GM21529 (cell line): ENCODE measurements at regions not wholly inside any gene's neighbourhood (a gene's known extent, or its start where the extent isn't known, plus 50 kb on each side); places are given as distances from the start of the nearest gene placed in this dataset.
"Not testable (repeated sequence)": the region's sequence is repeated elsewhere in the genome, so short reads cannot be mapped to it uniquely, and the experiment has no call there.

Experiments used
- ATAC-seq: cut with Tn5 transposase; IDR thresholded peaks from one replicate; pipeline ENCODE4 v1.9.1; 2021; ENCODE audit not compliant: unreplicated experiment

DNA sequence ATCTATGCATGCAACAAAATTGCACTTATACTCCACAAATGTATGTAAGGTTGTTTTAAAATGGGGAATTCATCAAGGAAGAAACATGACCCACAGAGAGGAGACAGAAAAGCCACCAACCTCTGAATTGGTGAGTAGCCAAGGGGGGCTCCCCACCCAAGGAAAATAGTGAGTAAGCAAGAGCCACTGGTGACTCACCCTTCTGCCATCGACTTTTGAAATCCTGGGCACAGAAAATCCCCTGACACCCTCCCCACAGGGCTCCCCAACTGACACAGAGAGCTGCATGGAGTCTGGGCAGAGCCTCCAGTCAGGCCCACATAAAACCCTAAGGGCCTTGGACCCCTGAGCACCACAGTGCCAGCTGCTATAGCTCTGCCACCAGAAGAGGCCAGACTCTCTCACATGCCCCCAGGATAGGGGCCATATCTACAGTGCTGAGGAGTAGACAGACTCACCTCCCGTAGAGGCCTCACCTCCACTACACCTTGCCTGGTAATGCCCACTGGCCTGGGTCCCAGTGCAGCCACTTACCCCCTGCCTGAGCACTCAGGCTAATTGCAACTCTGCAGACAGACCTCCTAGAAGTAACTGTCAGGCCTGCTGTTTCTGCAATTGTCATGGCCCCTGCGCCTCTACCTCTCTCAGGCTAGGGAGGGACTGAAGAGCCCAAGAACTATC, 244.7 kb upstream of the WSB1 start:
- no peak for ATAC-seq

- ATAC-seq = no peak
Measured at GRCh38 chr17:27065588-27065987, 228.3 kb upstream of the WSB1 start.

GRCh38 chr17:27066315-27066714, 227.6 kb upstream of the WSB1 start:
- no peak for ATAC-seq

- ATAC-seq = no peak
Measured at GRCh38 chr17:27069842-27070508, 223.9 kb upstream of the WSB1 start.

DNA sequence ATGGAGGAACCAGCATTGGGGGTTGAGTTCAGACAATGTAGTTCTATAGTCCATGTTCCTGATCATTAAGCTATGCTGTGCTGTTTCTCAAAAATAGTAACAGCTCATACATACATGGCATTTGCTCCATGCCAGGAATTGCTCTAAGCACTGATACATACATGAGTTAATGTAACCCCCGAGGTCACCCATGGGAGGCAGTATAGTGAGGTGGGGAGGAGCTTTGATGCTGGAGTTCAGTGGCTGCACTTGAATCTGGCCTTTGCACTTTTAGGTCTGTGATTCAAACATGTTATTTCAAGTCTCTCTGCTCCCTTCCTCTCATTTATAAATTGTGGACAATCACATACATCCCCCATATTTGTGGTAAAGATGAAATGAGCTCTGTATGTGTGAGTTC, 223.1 kb upstream of the WSB1 start:
- no peak for ATAC-seq

DNA sequence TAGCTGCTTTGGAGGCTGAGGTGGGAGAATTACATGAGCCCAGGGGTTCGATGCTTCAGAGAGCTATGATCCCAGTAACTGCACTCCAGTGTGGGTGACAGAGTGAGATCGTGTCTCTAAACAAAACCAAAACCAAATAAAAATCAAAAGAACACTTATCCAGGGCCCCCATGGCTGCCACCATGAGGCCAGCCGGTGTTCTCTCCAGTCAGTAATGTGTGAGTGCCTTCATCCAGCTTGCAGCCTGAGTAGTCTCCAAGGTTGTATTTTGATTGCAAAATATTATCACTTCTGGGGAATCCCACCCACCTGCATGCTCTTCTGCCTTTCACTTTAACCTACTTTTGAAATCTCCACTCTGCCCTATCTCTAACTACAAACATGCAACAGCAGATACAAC, 221.0 kb upstream of the WSB1 start:
- ATAC-seq = no peak

DNA sequence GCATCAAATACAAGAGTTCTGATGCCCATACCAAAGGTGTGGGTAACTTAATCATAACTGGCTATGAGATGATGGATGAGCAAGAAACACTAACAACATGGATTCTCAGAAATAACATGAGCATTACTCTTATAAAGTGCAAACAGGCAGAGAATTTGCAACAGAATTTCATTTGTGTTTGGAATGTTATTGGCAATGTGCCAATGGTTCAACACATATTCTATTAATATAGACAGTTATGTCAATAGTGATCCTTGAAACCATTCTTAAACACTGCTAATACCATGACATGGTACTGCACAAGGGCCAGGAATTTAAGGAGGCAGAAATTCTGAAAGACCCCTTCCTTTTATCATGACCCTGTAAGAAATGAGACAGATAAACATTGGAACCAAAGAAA, 217.1 kb upstream of the WSB1 start:
- ATAC-seq = no peak

DNA sequence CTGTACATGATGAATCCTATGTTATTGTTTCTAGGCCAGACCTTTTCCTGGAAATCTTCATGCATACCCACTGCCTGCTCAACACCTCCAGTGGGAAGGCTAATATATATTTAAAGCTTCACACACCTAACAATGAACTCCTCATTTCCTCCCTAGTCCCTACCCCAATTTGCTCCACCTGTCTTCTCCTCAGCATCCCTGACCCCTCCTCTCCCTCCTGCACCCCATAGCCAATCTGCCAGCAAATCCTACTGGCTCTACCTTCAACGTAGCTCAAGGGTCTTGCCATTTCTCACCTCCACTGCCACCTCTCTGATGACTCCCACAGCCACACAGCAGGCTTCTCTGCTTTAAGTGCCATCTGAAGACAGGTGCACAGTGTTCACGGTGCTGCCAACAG, 215.6 kb upstream of the WSB1 start:
- ATAC-seq = no peak

DNA sequence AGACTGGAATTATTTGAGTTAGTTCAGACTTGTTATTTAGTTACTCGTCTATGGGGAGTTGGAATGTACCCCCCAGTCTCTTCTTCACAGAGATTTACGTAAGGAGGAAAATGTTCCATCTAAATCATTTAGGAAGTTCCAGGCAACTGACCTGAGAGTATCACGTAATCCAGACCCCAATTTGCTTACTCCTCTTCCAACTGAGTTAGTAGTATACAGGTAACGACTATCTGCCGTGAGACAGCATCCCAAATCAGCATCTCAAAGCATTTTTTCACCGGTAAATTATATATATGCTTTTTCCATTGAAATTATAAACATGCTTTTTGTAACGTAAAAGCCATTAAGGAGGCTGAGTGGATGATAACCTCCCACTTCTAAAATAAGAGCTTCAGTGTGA, 214.3 kb upstream of the WSB1 start:
- no peak for ATAC-seq

GRCh38 chr17:27081002-27081638, 212.8 kb upstream of the WSB1 start:
- ATAC-seq = no peak

GRCh38 chr17:27082023-27082774, 211.7 kb upstream of the WSB1 start:
- no peak for ATAC-seq

DNA sequence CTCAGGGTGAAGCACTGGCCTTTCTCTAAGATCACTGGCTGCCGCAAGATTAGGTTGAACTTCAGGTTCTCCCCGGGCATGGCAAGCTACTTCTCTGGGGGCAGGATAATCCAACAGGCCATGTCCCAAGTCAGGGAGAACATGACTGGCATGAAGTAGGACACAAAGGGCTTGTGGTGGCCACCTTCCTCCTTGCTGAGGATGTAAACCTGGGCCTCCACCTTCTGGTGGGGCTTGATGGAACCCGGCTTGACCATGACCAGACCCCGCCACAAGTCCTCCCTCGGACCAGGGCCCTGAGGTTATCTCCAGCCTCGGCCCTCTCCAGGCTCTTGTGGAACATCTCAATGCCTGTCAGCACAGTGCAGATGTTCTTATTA, 211.1 kb upstream of the WSB1 start:
- ATAC-seq = no peak

DNA sequence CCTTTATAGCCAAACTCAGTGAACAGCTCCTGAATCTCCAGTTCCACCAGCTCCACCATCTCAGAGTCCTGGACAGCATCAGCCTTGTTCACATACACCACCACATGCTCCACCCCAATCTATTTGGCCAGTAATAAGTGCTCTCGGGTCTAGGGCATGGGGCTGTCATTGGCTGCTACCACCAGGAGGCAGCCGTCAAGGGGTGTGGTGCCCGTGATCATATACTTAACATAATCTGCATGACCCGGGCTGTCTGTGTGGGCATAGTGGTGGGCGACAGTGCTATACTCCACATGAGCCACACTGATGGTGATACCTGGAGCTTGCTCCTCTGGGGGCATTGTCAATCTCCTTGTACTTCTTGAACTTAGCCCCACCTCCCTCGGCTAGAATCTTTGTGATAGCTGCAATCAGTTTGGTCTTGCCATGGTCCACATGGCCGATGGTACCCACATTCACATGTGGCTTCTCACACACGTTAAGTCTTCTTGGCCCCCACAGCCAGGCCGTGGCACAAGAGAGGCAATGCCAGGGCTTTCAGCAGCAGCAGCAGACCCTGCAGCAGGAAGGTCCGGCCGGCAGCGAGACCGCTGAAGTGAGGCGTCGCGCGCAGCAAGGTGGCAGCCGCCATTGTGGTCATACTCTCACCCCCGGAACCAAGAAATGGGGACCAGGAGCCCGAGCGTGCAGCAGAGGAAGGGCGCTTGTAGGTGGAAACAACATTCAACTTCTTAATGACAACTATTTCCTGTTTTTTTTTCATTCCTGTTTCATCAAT, 210.3 kb upstream of the WSB1 start:
- no peak for ATAC-seq

DNA sequence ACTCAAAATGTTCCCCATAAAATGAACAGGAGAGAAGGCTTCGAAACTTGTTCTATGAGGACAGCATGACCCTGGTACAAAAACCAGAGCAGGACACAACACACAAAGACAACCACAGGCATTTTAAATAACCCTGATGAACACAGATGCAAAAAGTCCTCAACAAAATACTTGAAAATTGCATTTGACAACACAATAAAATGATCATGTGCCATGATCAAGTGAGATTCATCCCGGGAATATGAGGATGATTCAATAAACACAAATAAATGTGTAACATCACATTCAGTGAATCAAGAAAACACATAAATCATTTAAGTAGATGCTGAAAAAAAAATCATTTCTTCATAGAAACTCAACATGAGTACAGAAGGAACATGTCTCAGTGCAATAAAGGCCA, 208.4 kb upstream of the WSB1 start:
- no peak for ATAC-seq

GRCh38 chr17:27086526-27086925, 207.4 kb upstream of the WSB1 start:
- no peak for ATAC-seq

DNA sequence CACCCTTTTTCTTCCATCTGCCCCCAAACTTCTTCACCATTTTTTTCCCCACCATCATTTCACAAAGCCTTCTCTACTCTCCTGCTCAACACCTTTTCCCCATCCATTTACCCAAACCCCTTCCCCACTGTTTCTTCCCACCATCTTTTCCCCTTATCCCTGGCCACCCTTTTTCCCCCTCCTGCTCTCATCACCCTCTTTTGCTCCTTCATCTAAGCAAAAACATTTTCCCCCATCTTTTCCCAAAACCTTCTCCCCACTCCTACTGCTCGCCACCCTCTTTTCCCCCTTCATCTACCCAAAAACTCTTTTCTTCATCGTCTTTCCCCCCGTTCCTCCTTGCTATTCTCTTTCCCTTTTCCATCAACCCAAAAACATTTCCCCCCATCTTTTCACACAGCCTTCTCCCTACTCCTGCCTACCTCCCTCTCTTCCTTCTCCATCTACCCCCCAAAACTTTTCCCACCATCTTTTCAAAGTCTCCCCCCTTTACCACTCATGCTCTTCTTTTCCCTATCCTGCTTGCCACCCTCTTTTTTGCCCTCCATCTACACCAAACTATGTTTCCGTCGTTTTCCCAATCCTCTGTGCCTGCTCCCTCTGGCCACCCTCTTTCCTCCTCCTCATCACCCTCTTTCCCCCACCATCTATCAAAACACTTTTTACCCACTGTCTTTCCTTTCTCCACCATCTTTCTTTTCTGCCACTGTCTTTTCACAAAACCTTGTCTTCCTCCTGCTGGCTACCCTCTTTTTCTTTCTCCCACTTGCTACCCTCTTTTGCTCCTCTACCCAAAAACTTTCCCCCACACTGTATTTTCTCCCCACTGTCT, 205.8 kb upstream of the WSB1 start:
- no peak for ATAC-seq

DNA sequence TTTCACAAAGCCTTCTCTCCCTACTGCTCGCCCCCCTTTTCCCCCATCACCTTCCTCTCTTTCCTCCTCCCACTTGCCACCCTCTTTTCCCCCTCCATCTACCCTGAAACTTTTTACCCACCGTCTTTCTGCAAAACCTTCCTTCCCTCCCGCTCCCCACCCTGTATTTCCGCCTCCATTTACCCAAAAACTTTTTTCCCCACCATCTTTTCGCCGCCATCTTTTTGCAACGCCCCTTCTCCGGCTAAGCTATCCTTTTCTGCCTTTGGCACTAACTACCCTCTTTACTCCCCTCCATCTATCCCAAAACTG, 205.2 kb upstream of the WSB1 start:
- ATAC-seq = no peak

- not testable (repeated sequence) for ATAC-seq
Measured at GRCh38 chr17:27089079-27089928, 204.6 kb upstream of the WSB1 start.

- ATAC-seq = no peak
Measured at GRCh38 chr17:27089929-27090247, 204.0 kb upstream of the WSB1 start.
